ENCODE measurements at regions not wholly inside any gene's neighbourhood (a gene's known extent, or its start where the extent isn't known, plus 50 kb on each side); places are given as distances from the start of the nearest gene placed in this dataset.
"Not testable (repeated sequence)": the region's sequence is repeated elsewhere in the genome, so short reads cannot be mapped to it uniquely, and the experiment has no call there.

GRCh38 chr12:127119600-127120140 lies 1147.3 kb upstream of the TMEM132C start:
- H3K4me1 Mint-ChIP-seq (ENCODE audit: low read depth), result peaks cover 4% of the 10 kb centered on the region

GRCh38 chr12:127120851-127121250 lies 1146.1 kb upstream of the TMEM132C start:
- Mint-ChIP-seq H3K27ac (no peak overlapping the region), H3K27me3 (ENCODE audit: insufficient read depth) (peaks cover 9% of the 10 kb centered on the region), H3K4me3 (no peak overlapping the region), H3K9me3 (no peaks in the 10 kb centered on the region), H3K4me1 (ENCODE audit: low read depth) (peaks cover 9% of the 10 kb centered on the region), H3K36me3 (ENCODE audit: low read depth) (no peaks in the 10 kb centered on the region)
- intact Hi-C loops (cut with micrococcal nuclease), result loop anchor here (10.0 kb wide), 1 partner anchor 536 kb away; no protein-coding TSS in a partner anchor
- DNase-seq (ENCODE audit: low spot score), result no peak

More at GRCh38 chr12:127119600-127120140, 1147.3 kb upstream of the TMEM132C start:
- Mint-ChIP-seq H3K4me3 (no peak overlapping the region), H3K27ac (no peak overlapping the region), H3K36me3 (ENCODE audit: low read depth) (no peaks in the 10 kb centered on the region), H3K27me3 (ENCODE audit: insufficient read depth) (peaks cover 10% of the 10 kb centered on the region), H3K9me3 (no peaks in the 10 kb centered on the region)
- intact Hi-C loops (cut with micrococcal nuclease), result loop anchor here (10.0 kb wide), 1 partner anchor 535 kb away; no protein-coding TSS in a partner anchor
- no peak for DNase-seq (ENCODE audit: low spot score)

- Mint-ChIP-seq H3K36me3 (ENCODE audit: low read depth) (no peaks in the 10 kb centered on the region), H3K27me3 (ENCODE audit: insufficient read depth) (peaks cover 5% of the 10 kb centered on the region), H3K27ac (no peak overlapping the region), H3K4me1 (ENCODE audit: low read depth) (peaks cover 16% of the 10 kb centered on the region), H3K4me3 (no peak overlapping the region), H3K9me3 (no peaks in the 10 kb centered on the region)
- intact Hi-C loops (cut with micrococcal nuclease), result loop anchor here (10.0 kb wide), 1 partner anchor 537 kb away; no protein-coding TSS in a partner anchor
- DNase-seq (ENCODE audit: low spot score), result no peak
These were observed 1145.4 kb upstream of the TMEM132C start for GRCh38 chr12:127121494-127122084.

GRCh38 chr12:127125607-127126259 lies 1141.2 kb upstream of the TMEM132C start:
- Mint-ChIP-seq H3K4me1 (ENCODE audit: low read depth) (peaks cover 18% of the 10 kb centered on the region), H3K9me3 (no peaks in the 10 kb centered on the region), H3K36me3 (ENCODE audit: low read depth) (no peaks in the 10 kb centered on the region), H3K4me3 (no peak overlapping the region), H3K27me3 (ENCODE audit: insufficient read depth) (no peaks in the 10 kb centered on the region), H3K27ac (peak overlapping the region; percentile 80)
- intact Hi-C loops (cut with micrococcal nuclease), result loop anchor here (1.0 to 10.0 kb wide), 5 partner anchors 38 to 541 kb away; no protein-coding TSS in a partner anchor
- DNase-seq (ENCODE audit: low spot score), result peak; percentile 57

GRCh38 chr12:127126260-127126628 lies 1140.7 kb upstream of the TMEM132C start:
- H3K27me3 Mint-ChIP-seq (ENCODE audit: insufficient read depth), result no peaks in the 10 kb centered on the region
- peaks cover 18% of the 10 kb centered on the region for H3K4me1 Mint-ChIP-seq (ENCODE audit: low read depth)
- DNase-seq (ENCODE audit: low spot score), result no peak
- no peak overlapping the region for H3K4me3 Mint-ChIP-seq
- intact Hi-C loops (cut with micrococcal nuclease), result loop anchor here (1.0 to 10.0 kb wide), 2 partner anchors 40 to 541 kb away; no protein-coding TSS in a partner anchor
- peak overlapping the region; percentile 80 for H3K27ac Mint-ChIP-seq
- H3K9me3 Mint-ChIP-seq, result no peaks in the 10 kb centered on the region
- no peaks in the 10 kb centered on the region for H3K36me3 Mint-ChIP-seq (ENCODE audit: low read depth)

GRCh38 chr12:127127897-127128296 lies 1139.1 kb upstream of the TMEM132C start:
- no peaks in the 10 kb centered on the region for H3K36me3 Mint-ChIP-seq (ENCODE audit: low read depth)
- H3K9me3 Mint-ChIP-seq, result no peaks in the 10 kb centered on the region
- H3K27ac Mint-ChIP-seq, result no peak overlapping the region
- intact Hi-C loops (cut with micrococcal nuclease), result loop anchor here (10.0 kb wide), 1 partner anchor 543 kb away; no protein-coding TSS in a partner anchor
- no peak overlapping the region for H3K4me3 Mint-ChIP-seq
- H3K27me3 Mint-ChIP-seq (ENCODE audit: insufficient read depth), result peaks cover 3% of the 10 kb centered on the region
- DNase-seq (ENCODE audit: low spot score), result no peak
- peaks cover 15% of the 10 kb centered on the region for H3K4me1 Mint-ChIP-seq (ENCODE audit: low read depth)

- intact Hi-C loops (cut with micrococcal nuclease), result loop anchor here (2.0 kb wide), 1 partner anchor 14 kb away; no protein-coding TSS in a partner anchor
- peaks cover 12% of the 10 kb centered on the region for H3K4me1 Mint-ChIP-seq (ENCODE audit: low read depth)
- H3K27ac Mint-ChIP-seq, result no peak overlapping the region
- no peaks in the 10 kb centered on the region for H3K36me3 Mint-ChIP-seq (ENCODE audit: low read depth)
- H3K4me3 Mint-ChIP-seq, result no peak overlapping the region
- peaks cover 3% of the 10 kb centered on the region for H3K27me3 Mint-ChIP-seq (ENCODE audit: insufficient read depth)
- H3K9me3 Mint-ChIP-seq, result peaks cover 3% of the 10 kb centered on the region
- no peak for DNase-seq (ENCODE audit: low spot score)
These were observed 1136.4 kb upstream of the TMEM132C start for GRCh38 chr12:127130506-127131124.

- intact Hi-C loops (cut with micrococcal nuclease), result no loop called here
- Mint-ChIP-seq H3K4me1 (ENCODE audit: low read depth) (no peaks in the 10 kb centered on the region), H3K9me3 (peaks cover 3% of the 10 kb centered on the region), H3K27me3 (ENCODE audit: insufficient read depth) (peaks cover 3% of the 10 kb centered on the region), H3K4me3 (no peak overlapping the region), H3K27ac (no peak overlapping the region), H3K36me3 (ENCODE audit: low read depth) (no peaks in the 10 kb centered on the region)
- no peak for DNase-seq (ENCODE audit: low spot score)
These were observed 1133.2 kb upstream of the TMEM132C start for GRCh38 chr12:127133675-127134335.

GRCh38 chr12:127140864-127141484 lies 1126.0 kb upstream of the TMEM132C start:
- H3K36me3 Mint-ChIP-seq (ENCODE audit: low read depth); H3K4me1 Mint-ChIP-seq (ENCODE audit: low read depth); H3K27ac Mint-ChIP-seq; DNase-seq (ENCODE audit: low spot score); H3K4me3 Mint-ChIP-seq; H3K9me3 Mint-ChIP-seq; intact Hi-C loops (cut with micrococcal nuclease): not testable (repeated sequence)
- peaks cover 13% of the 10 kb centered on the region for H3K27me3 Mint-ChIP-seq (ENCODE audit: insufficient read depth)

- DNase-seq (ENCODE audit: low spot score), result no peak
- H3K27ac Mint-ChIP-seq, result no peak overlapping the region
- peaks cover 6% of the 10 kb centered on the region for H3K9me3 Mint-ChIP-seq
- intact Hi-C loops (cut with micrococcal nuclease), result no loop called here
- no peaks in the 10 kb centered on the region for H3K36me3 Mint-ChIP-seq (ENCODE audit: low read depth)
- no peak overlapping the region for H3K4me3 Mint-ChIP-seq
- peaks cover 13% of the 10 kb centered on the region for H3K27me3 Mint-ChIP-seq (ENCODE audit: insufficient read depth)
- H3K4me1 Mint-ChIP-seq (ENCODE audit: low read depth), result no peaks in the 10 kb centered on the region
These were observed 1124.0 kb upstream of the TMEM132C start for GRCh38 chr12:127143020-127143419.

- H3K4me1 Mint-ChIP-seq (ENCODE audit: low read depth), result no peaks in the 10 kb centered on the region
- no peak for DNase-seq (ENCODE audit: low spot score)
- no peak overlapping the region for H3K27ac Mint-ChIP-seq
- H3K36me3 Mint-ChIP-seq (ENCODE audit: low read depth), result no peaks in the 10 kb centered on the region
- H3K27me3 Mint-ChIP-seq (ENCODE audit: insufficient read depth), result peaks cover 7% of the 10 kb centered on the region
- H3K4me3 Mint-ChIP-seq, result no peak overlapping the region
- peaks cover 6% of the 10 kb centered on the region for H3K9me3 Mint-ChIP-seq
- intact Hi-C loops (cut with micrococcal nuclease), result loop anchor here (2.0 kb wide), 1 partner anchor 14 kb away; no protein-coding TSS in a partner anchor
These were observed 1122.2 kb upstream of the TMEM132C start for GRCh38 chr12:127144770-127145169.
